Left lung (tissue), 4 donors: ENCODE measurements at regions not wholly inside any gene's neighbourhood (a gene's known extent, or its start where the extent isn't known, plus 50 kb on each side); places are given as distances from the start of the nearest gene placed in this dataset.
A peak's percentile ranks its signal among the peaks of the same experiment; 100 is the strongest.

ENCODE experiments used
- ATAC-seq: fragments of 200-7000 bp; cut with Tn5 transposase; one replicate; pipeline ENCODE4 v1.9.1; 2020; ENCODE audit warnings: moderate library complexity
- DNase-seq, 4 donors: peaks; one replicate each; pipeline ENCODE4 v3.0.0-alpha.2; 2013 to 2020
- H3K27ac ChIP-seq, 2 donors: fragments of 200-600 bp; sonication (generic) in 1 of 2; one replicate each; pipeline versions ENCODE4 v1.5.0 to v1.8.0; 2020 to 2021
- H3K27me3 ChIP-seq, 2 donors: fragments of 200-600 bp; sonication (generic) in 1 of 2; one replicate each; pipeline versions ENCODE4 v1.5.0 to v1.8.0; 2020 to 2021
- H3K36me3 ChIP-seq, 2 donors: fragments of 200-600 bp; sonication (generic) in 1 of 2; one replicate each; pipeline versions ENCODE4 v1.5.0 to v1.8.0; 2020 to 2021
- H3K4me1 ChIP-seq, 2 donors: fragments of 200-600 bp; one replicate each; pipeline ENCODE4 v1.8.0; 2021
- H3K4me3 ChIP-seq, 2 donors: fragments of 200-600 bp; sonication (generic) in 1 of 2; one replicate each; pipeline versions ENCODE4 v1.5.0 to v1.8.0; 2020 to 2021; ENCODE audit warnings: mild to moderate bottlenecking in 1 of 2
- H3K9me3 ChIP-seq, 2 donors: fragments of 200-600 bp; sonication (generic) in 1 of 2; one replicate each; pipeline versions ENCODE4 v1.5.0 to v1.8.0; 2020 to 2021
- intact Hi-C, 2 donors: fragments of 100-400 bp; cut with DNase I; formaldehyde crosslinking; loops; one replicate each; pipeline versions ENCODE4 v1.11.2 to v1.14.2; 2022
- TF ChIP-seq, protein P1 (sequence below), 2 donors: fragments of 200-600 bp; sonication (generic) in 1 of 2; IDR thresholded peaks; one replicate each; pipeline versions ENCODE4 v1.5.0 to v1.8.0; 2021; ENCODE audit warnings: antibody characterized with exemption in 2 of 2
- donor health status: DM: no; HTN: yes; CAD: no.
- donor health status: DM: no; HTN: no; CAD: no.

DNA sequence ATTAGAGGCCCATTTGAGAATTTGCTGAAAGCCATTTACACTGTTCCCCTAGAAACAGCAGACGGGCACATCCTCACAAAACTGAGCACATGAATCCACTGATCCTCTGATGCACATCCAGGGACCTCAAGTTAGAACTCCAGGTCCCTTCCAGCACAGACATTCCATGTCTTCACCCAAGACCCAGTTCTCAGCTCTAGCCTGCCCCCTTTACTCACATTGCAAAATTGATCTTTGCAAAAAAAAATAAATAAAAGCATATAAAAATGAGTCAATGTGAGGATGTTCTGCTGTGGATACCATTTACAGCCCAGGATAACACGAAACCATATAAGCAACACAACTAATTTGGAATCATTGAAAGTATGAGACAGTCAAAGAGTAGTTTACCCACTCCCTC lies 458.2 kb upstream of the JARID2 start:
- intact Hi-C loops: no loop called here

DNA sequence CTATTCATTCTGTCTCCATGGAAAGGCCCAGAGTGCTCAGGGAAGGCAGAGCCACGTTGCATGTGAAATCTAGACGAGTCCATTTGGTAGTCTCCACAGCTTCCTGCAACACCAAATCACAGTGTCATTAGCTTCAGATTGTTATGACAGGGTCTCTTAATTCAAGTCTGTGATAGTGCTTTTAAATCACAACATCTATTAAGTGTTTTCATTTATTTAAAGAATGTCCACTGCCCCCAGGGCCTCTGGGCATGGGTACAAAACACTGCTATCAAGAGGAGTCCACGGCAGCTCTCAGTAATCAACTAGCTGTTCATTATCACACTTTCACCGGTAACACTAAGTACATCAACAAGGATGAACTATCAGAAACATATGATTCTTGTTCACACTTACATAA lies 455.9 kb upstream of the JARID2 start:
- H3K9me3 ChIP-seq: no peaks in the 10 kb centered on the region
- H3K4me1 ChIP-seq: no peaks in the 10 kb centered on the region
- ATAC-seq (no peak), DNase-seq (peak in 2 of 4 donors; percentile 76 to 86)
- intact Hi-C loops: no loop called here
- H3K36me3 ChIP-seq: no peaks in the 10 kb centered on the region
- TF ChIP-seq, protein P1, sequence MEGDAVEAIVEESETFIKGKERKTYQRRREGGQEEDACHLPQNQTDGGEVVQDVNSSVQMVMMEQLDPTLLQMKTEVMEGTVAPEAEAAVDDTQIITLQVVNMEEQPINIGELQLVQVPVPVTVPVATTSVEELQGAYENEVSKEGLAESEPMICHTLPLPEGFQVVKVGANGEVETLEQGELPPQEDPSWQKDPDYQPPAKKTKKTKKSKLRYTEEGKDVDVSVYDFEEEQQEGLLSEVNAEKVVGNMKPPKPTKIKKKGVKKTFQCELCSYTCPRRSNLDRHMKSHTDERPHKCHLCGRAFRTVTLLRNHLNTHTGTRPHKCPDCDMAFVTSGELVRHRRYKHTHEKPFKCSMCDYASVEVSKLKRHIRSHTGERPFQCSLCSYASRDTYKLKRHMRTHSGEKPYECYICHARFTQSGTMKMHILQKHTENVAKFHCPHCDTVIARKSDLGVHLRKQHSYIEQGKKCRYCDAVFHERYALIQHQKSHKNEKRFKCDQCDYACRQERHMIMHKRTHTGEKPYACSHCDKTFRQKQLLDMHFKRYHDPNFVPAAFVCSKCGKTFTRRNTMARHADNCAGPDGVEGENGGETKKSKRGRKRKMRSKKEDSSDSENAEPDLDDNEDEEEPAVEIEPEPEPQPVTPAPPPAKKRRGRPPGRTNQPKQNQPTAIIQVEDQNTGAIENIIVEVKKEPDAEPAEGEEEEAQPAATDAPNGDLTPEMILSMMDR (IDR thresholded peaks at IDR 0.05): no peak
- H3K27me3 ChIP-seq: no peaks in the 10 kb centered on the region
- H3K4me3 ChIP-seq: no peak overlapping the region
- no peak overlapping the region for H3K27ac ChIP-seq

More for the DNA sequence above, 458.2 kb upstream of the JARID2 start:
- ATAC-seq: no peak
- Histone ChIP-seq H3K4me3 (no peak overlapping the region), H3K4me1 (no peaks in the 10 kb centered on the region), H3K27me3 (no peaks in the 10 kb centered on the region), H3K27ac (no peak overlapping the region), H3K9me3 (no peaks in the 10 kb centered on the region), H3K36me3 (no peaks in the 10 kb centered on the region)
- TF ChIP-seq, protein P1 (IDR thresholded peaks at IDR 0.05): no peak
- no peak for DNase-seq

DNA sequence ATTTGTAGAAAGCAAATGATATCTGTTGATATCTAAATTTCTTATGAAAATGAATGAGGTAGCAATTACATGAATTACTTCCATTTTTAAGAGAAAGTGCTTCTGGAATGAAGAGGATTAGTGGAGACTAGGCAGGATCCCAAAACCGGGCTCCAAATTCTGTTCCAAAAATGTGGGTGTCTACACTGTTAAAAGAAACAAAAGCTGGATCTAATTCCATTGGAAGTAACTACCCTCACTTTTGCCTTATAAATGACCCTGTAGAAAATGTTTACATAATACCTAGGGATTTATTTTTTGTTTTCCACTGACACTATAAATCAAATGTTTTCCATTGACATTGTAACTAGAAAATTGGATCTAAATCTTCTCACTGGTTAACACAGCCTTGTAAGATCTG lies 454.9 kb upstream of the JARID2 start:
- ATAC-seq: no peak
- Histone ChIP-seq H3K36me3 (no peaks in the 10 kb centered on the region), H3K4me1 (no peaks in the 10 kb centered on the region), H3K27me3 (no peaks in the 10 kb centered on the region), H3K9me3 (no peaks in the 10 kb centered on the region), H3K27ac (no peak overlapping the region), H3K4me3 (no peak overlapping the region)
- peak in 1 of 4 donors; percentile 32 for DNase-seq
- TF ChIP-seq, protein P1 (IDR thresholded peaks at IDR 0.05): no peak
- intact Hi-C loops: no loop called here

DNA sequence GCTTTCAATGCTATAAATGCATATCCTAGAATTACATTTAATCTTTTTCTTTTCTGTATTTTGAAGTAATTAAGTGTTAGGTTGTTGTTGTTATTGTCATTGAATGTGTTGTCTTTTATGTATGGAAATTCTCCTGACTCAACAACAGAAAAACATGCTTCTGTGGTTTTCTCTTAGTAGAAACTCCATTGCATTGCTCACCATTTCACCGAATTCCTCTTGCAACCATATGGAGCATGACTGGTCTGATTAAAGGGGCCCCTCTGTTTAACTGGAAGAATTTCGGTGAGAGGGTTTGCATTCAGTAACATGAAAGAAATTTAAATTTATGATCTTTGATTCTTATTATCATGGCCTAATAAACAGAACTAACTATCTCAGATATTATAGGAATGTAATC lies 454.3 kb upstream of the JARID2 start:
- H3K36me3 ChIP-seq: no peaks in the 10 kb centered on the region
- TF ChIP-seq, protein P1 (IDR thresholded peaks at IDR 0.05): no peak
- H3K27ac ChIP-seq: no peak overlapping the region
- no peak overlapping the region for H3K4me3 ChIP-seq
- no peaks in the 10 kb centered on the region for H3K27me3 ChIP-seq
- H3K9me3 ChIP-seq: no peaks in the 10 kb centered on the region
- H3K4me1 ChIP-seq: no peaks in the 10 kb centered on the region
- intact Hi-C loops: no loop called here
- ATAC-seq (no peak), DNase-seq (no peak)

DNA sequence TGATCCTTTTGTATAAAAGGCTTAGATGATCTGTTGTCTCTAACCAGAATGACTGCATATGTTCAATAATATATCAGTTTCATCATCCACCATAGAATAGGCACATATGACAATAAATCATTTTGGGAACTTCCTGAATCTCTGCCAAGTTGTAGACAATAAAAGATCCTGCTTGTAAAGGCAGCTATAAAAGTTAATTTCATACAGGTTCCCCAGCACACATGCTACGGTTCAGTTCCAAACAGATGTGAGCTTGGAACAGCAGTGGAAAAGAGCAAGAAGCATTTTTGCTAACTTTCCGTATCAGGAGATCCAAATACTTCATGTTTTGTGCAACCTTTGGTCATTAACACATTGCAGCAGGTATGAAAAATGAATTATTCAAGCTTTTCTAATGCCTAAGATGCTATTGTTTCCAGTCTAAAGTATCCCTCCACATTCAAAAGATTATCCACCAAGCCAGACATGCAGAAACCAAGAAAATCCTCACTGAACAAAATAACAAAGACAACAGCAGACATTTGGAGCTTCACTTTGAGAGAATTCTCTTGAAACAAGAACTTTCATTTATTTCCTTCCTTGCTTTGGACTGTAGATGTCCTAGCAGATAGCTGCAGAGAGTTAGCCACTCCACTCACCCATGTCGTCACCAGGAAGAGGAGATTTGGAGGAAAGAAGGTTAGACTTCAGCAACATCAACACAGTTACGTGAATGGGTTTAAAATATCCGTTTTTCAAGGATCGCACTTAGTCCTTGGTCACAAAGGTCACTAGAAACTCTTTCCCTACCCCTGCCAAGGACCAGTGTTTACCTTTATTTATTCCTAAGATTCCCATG lies 453.5 kb upstream of the JARID2 start:
- H3K4me1 ChIP-seq: no peaks in the 10 kb centered on the region
- intact Hi-C loops: no loop called here
- no peaks in the 10 kb centered on the region for H3K9me3 ChIP-seq
- no peaks in the 10 kb centered on the region for H3K36me3 ChIP-seq
- H3K4me3 ChIP-seq: no peak overlapping the region
- H3K27me3 ChIP-seq: no peaks in the 10 kb centered on the region
- ATAC-seq (no peak), DNase-seq (no peak)
- TF ChIP-seq, protein P1 (IDR thresholded peaks at IDR 0.05): no peak
- H3K27ac ChIP-seq: no peak overlapping the region
